Neural progenitor cell (in vitro differentiated cells): ENCODE measurements at regions not wholly inside any gene's neighbourhood (a gene's known extent, or its start where the extent isn't known, plus 50 kb on each side); places are given as distances from the start of the nearest gene placed in this dataset.

Experiments
- DNase-seq: peaks from one replicate; pipeline ENCODE4 v3.0.0-alpha.2; 2016; ENCODE audit warnings: low spot score
- H2AFZ ChIP-seq: fragments of 200-600 bp; sonication (generic); replicated peaks from 2 replicates; pipeline ENCODE4 v1.6.1; 2016; ENCODE audit warnings: antibody characterized with exemption
- H3F3A ChIP-seq: fragments of 200-600 bp; sonication (generic); 2 replicates; pipeline ENCODE4 v1.6.1; 2016; ENCODE audit warnings: antibody characterized with exemption, low read depth
- H3K27ac ChIP-seq: fragments of 200-600 bp; sonication (generic); 2 replicates; pipeline ENCODE4 v1.5.1; 2016; ENCODE audit warnings: mild to moderate bottlenecking
- H3K27me3 ChIP-seq: fragments of 200-600 bp; sonication (generic); 2 replicates; pipeline ENCODE4 v1.6.1; 2016; ENCODE audit warnings: mild to moderate bottlenecking, moderate library complexity
- H3K36me3 ChIP-seq: fragments of 200-600 bp; sonication (generic); 2 replicates; pipeline ENCODE4 v1.5.1; 2016
- H3K4me1 ChIP-seq: fragments of 200-600 bp; sonication (generic); 2 replicates; pipeline ENCODE4 v1.6.1; 2016; ENCODE audit warnings: mixed run types
- H3K4me2 ChIP-seq: fragments of 200-600 bp; sonication (generic); 2 replicates; pipeline ENCODE4 v1.6.1; 2016
- H3K4me3 ChIP-seq: fragments of 200-600 bp; sonication (generic); 2 replicates; pipeline ENCODE4 v1.5.1; 2016
- H3K79me2 ChIP-seq: fragments of 200-600 bp; sonication (generic); 2 replicates; pipeline ENCODE4 v1.6.1; 2016; ENCODE audit warnings: low read depth
- H3K9ac ChIP-seq: fragments of 200-600 bp; sonication (generic); 2 replicates; pipeline ENCODE4 v1.6.1; 2016
- H3K9me3 ChIP-seq: fragments of 200-600 bp; sonication (generic); 2 replicates; pipeline ENCODE4 v1.5.1; 2016; ENCODE audit warnings: low read depth
- H4K20me1 ChIP-seq: fragments of 200-600 bp; sonication (generic); 2 replicates; pipeline ENCODE4 v1.6.1; 2016; ENCODE audit warnings: low read depth
- H3K27ac Mint-ChIP-seq: 3 replicates; pipeline ENCODE4 v1.8.0; 2021; ENCODE audit warnings: mixed read lengths
- H3K27me3 Mint-ChIP-seq: 2 replicates; pipeline ENCODE4 v1.8.0; 2022; ENCODE audit warnings: low read depth, mild to moderate bottlenecking, inconsistent platforms, moderate library complexity, mixed read lengths; ENCODE audit not compliant: insufficient read depth
- H3K36me3 Mint-ChIP-seq: 3 replicates; pipeline ENCODE4 v1.8.0; 2021; ENCODE audit warnings: mixed read lengths
- H3K4me1 Mint-ChIP-seq: 3 replicates; pipeline ENCODE4 v1.8.0; 2021; ENCODE audit warnings: mixed read lengths
- H3K4me3 Mint-ChIP-seq: 3 replicates; pipeline ENCODE4 v1.8.0; 2021; ENCODE audit warnings: mild to moderate bottlenecking, moderate library complexity, mixed read lengths
- H3K9me3 Mint-ChIP-seq: 3 replicates; pipeline ENCODE4 v1.8.0; 2020; ENCODE audit warnings: mixed read lengths
- CTCF ChIP-seq: fragments of 200-600 bp; sonication (generic); IDR thresholded peaks from 2 replicates; pipeline ENCODE4 v1.5.1; 2017; ENCODE audit warnings: antibody characterized with exemption, mild to moderate bottlenecking
- EZH2 ChIP-seq: fragments of 200-600 bp; sonication (generic); IDR thresholded peaks from 2 replicates; pipeline ENCODE4 v1.6.1; 2017; ENCODE audit warnings: antibody characterized with exemption, mild to moderate bottlenecking, moderate library complexity
- EZH2phosphoT487 ChIP-seq: fragments of 200-600 bp; sonication (generic); IDR thresholded peaks from 2 replicates; pipeline ENCODE4 v1.6.1; 2017; ENCODE audit warnings: antibody characterized with exemption

- Mint-ChIP-seq H3K4me1 (peaks cover 41% of the 10 kb centered on the region), H3K27me3 (peaks cover 6% of the 10 kb centered on the region), H3K36me3 (no peaks in the 10 kb centered on the region), H3K4me3 (no peak overlapping the region), H3K27ac (peak overlapping the region; percentile 67), H3K9me3 (no peaks in the 10 kb centered on the region)
- Histone ChIP-seq H3K4me3 (no peak overlapping the region), H3K9ac (no peak overlapping the region), H3K79me2 (no peaks in the 10 kb centered on the region), H3F3A (no peaks in the 10 kb centered on the region), H3K36me3 (no peaks in the 10 kb centered on the region), H3K4me1 (peaks cover 13% of the 10 kb centered on the region), H2AFZ (no peak overlapping the region), H3K9me3 (no peaks in the 10 kb centered on the region), H3K27ac (no peak overlapping the region), H3K27me3 (no peaks in the 10 kb centered on the region), H4K20me1 (no peaks in the 10 kb centered on the region), H3K4me2 (no peak overlapping the region)
- no peak for DNase-seq
- TF ChIP-seq EZH2 (no peak), EZH2phosphoT487 (no peak), CTCF (no peak)
These were observed 77.0 kb downstream of the MRPL14 start for GRCh38 chr6:44049989-44050871.

- no peaks in the 10 kb centered on the region for H3K27me3 ChIP-seq
- peak overlapping the region; percentile 1 for H3K27ac Mint-ChIP-seq
- H3K36me3 ChIP-seq = no peaks in the 10 kb centered on the region
- no peak for DNase-seq
- H3K79me2 ChIP-seq = no peaks in the 10 kb centered on the region
- no peaks in the 10 kb centered on the region for H3F3A ChIP-seq
- H3K4me1 Mint-ChIP-seq = peaks cover 40% of the 10 kb centered on the region
- no peak for TF ChIP-seq EZH2phosphoT487
- TF ChIP-seq EZH2 = no peak
- TF ChIP-seq CTCF = no peak
- no peak overlapping the region for H3K9ac ChIP-seq
- no peaks in the 10 kb centered on the region for H4K20me1 ChIP-seq
- no peak overlapping the region for H3K27ac ChIP-seq
- no peak overlapping the region for H3K4me2 ChIP-seq
- no peak overlapping the region for H2AFZ ChIP-seq
- no peaks in the 10 kb centered on the region for H3K9me3 Mint-ChIP-seq
- no peaks in the 10 kb centered on the region for H3K36me3 Mint-ChIP-seq
- H3K27me3 Mint-ChIP-seq = peaks cover 6% of the 10 kb centered on the region
- no peaks in the 10 kb centered on the region for H3K9me3 ChIP-seq
- no peak overlapping the region for H3K4me3 Mint-ChIP-seq
- H3K4me3 ChIP-seq = no peak overlapping the region
- peaks cover 13% of the 10 kb centered on the region for H3K4me1 ChIP-seq
These were observed 77.9 kb downstream of the MRPL14 start for GRCh38 chr6:44049163-44049988.

- Mint-ChIP-seq H3K36me3 (no peaks in the 10 kb centered on the region), H3K4me3 (no peak overlapping the region)
- no peaks in the 10 kb centered on the region for H3K9me3 ChIP-seq
These were observed 79.0 kb downstream of the MRPL14 start for GRCh38 chr6:44048277-44048676.

More at GRCh38 chr6:44048277-44048676, 79.0 kb downstream of the MRPL14 start:
- H3K4me2 ChIP-seq = no peak overlapping the region
- Mint-ChIP-seq H3K9me3 (no peaks in the 10 kb centered on the region), H3K27ac (no peak overlapping the region), H3K27me3 (peaks cover 6% of the 10 kb centered on the region), H3K4me1 (peaks cover 34% of the 10 kb centered on the region)
- no peak overlapping the region for H3K9ac ChIP-seq
- no peaks in the 10 kb centered on the region for H3K36me3 ChIP-seq
- H3K27ac ChIP-seq = no peak overlapping the region
- no peaks in the 10 kb centered on the region for H3K79me2 ChIP-seq
- H3K27me3 ChIP-seq = no peaks in the 10 kb centered on the region
- H4K20me1 ChIP-seq = no peaks in the 10 kb centered on the region
- TF ChIP-seq CTCF (no peak), EZH2 (no peak), EZH2phosphoT487 (no peak)
- H3K4me1 ChIP-seq = peaks cover 21% of the 10 kb centered on the region
- no peak overlapping the region for H2AFZ ChIP-seq
- no peak for DNase-seq
- H3F3A ChIP-seq = no peaks in the 10 kb centered on the region
- H3K4me3 ChIP-seq = no peak overlapping the region
